B cell (primary cell): ENCODE measurements at regions not wholly inside any gene's neighbourhood (a gene's known extent, or its start where the extent isn't known, plus 50 kb on each side); places are given as distances from the start of the nearest gene placed in this dataset.

ENCODE experiments used
- CTCF ChIP-seq: fragments of 200-600 bp; IDR thresholded peaks from one replicate; pipeline ENCODE4 v1.8.0; 2022; ENCODE audit warnings: antibody characterized with exemption, mild to moderate bottlenecking
- EZH2 ChIP-seq: IDR thresholded peaks from 2 replicates; pipeline ENCODE4 v1.6.1; 2012; ENCODE audit warnings: borderline replicate concordance, low read depth, mild to moderate bottlenecking, moderate library complexity, low read length; ENCODE audit not compliant: insufficient read depth, poor library complexity, severe bottlenecking

GRCh38 chr3:144546539-144546938, 574.9 kb downstream of the DIPK2A start:
- TF ChIP-seq CTCF (no peak), EZH2 (no peak)
